ENCODE measurements at regions not wholly inside any gene's neighbourhood (a gene's known extent, or its start where the extent isn't known, plus 50 kb on each side); places are given as distances from the start of the nearest gene placed in this dataset.
"Not testable (repeated sequence)": the region's sequence is repeated elsewhere in the genome, so short reads cannot be mapped to it uniquely, and the experiment has no call there.

- Histone ChIP-seq H3K27ac (no peak overlapping the region), H3K9me3 (ENCODE audit: severe bottlenecking) (peaks cover 6% of the 10 kb centered on the region), H3K36me3 (no peaks in the 10 kb centered on the region), H3K27me3 (ENCODE audit: insufficient read depth, low read depth, severe bottlenecking) (peaks cover 66% of the 10 kb centered on the region), H3K4me3 (ENCODE audit: low read depth, low read length) (no peak overlapping the region)
- no peak for DNase-seq
- TF ChIP-seq CTCF (IDR thresholded peaks at IDR 0.05; ENCODE audit: low read depth, low read length) = no peak
Measured at GRCh38 chr11:56846631-56847576, 98.4 kb upstream of the OR9G4 start.

- Histone ChIP-seq H3K27me3 (ENCODE audit: insufficient read depth, low read depth, severe bottlenecking) (peaks cover 75% of the 10 kb centered on the region), H3K36me3 (no peaks in the 10 kb centered on the region), H3K4me3 (ENCODE audit: low read depth, low read length) (no peak overlapping the region), H3K27ac (no peak overlapping the region), H3K9me3 (ENCODE audit: severe bottlenecking) (peaks cover 6% of the 10 kb centered on the region)
- TF ChIP-seq CTCF (IDR thresholded peaks at IDR 0.05; ENCODE audit: low read depth, low read length) = no peak
- no peak for DNase-seq
Measured at GRCh38 chr11:56845121-56845732, 96.7 kb upstream of the OR9G4 start.

GRCh38 chr11:56843816-56844215, 95.3 kb upstream of the OR9G4 start:
- H3K4me3 ChIP-seq (ENCODE audit: low read depth, low read length) = no peak overlapping the region
- H3K36me3 ChIP-seq = no peaks in the 10 kb centered on the region
- H3K27me3 ChIP-seq (ENCODE audit: insufficient read depth, low read depth, severe bottlenecking) = peaks cover 75% of the 10 kb centered on the region
- no peak for TF ChIP-seq CTCF (IDR thresholded peaks at IDR 0.05; ENCODE audit: low read depth, low read length)
- no peak for DNase-seq
- H3K9me3 ChIP-seq (ENCODE audit: severe bottlenecking) = peaks cover 6% of the 10 kb centered on the region
- H3K27ac ChIP-seq = no peak overlapping the region

GRCh38 chr11:56842814-56843794, 94.6 kb upstream of the OR9G4 start:
- H3K36me3 ChIP-seq = no peaks in the 10 kb centered on the region
- TF ChIP-seq CTCF (IDR thresholded peaks at IDR 0.05; ENCODE audit: low read depth, low read length) = no peak
- no peak for DNase-seq
- no peak overlapping the region for H3K4me3 ChIP-seq (ENCODE audit: low read depth, low read length)
- peaks cover 6% of the 10 kb centered on the region for H3K9me3 ChIP-seq (ENCODE audit: severe bottlenecking)
- H3K27ac ChIP-seq = no peak overlapping the region
- peaks cover 73% of the 10 kb centered on the region for H3K27me3 ChIP-seq (ENCODE audit: insufficient read depth, low read depth, severe bottlenecking)

- Histone ChIP-seq H3K27ac (no peak overlapping the region), H3K36me3 (no peaks in the 10 kb centered on the region), H3K27me3 (ENCODE audit: insufficient read depth, low read depth, severe bottlenecking) (peaks cover 65% of the 10 kb centered on the region), H3K4me3 (ENCODE audit: low read depth, low read length) (no peak overlapping the region), H3K9me3 (ENCODE audit: severe bottlenecking) (peaks cover 6% of the 10 kb centered on the region)
- peak; percentile 65 for TF ChIP-seq CTCF (IDR thresholded peaks at IDR 0.05; ENCODE audit: low read depth, low read length)
- peak; percentile 14 for DNase-seq
Measured at GRCh38 chr11:56841210-56841810, 92.8 kb upstream of the OR9G4 start.

- peaks cover 20% of the 10 kb centered on the region for H3K27me3 ChIP-seq (ENCODE audit: insufficient read depth, low read depth, severe bottlenecking)
- DNase-seq; H3K9me3 ChIP-seq (ENCODE audit: severe bottlenecking); H3K36me3 ChIP-seq; H3K4me3 ChIP-seq (ENCODE audit: low read depth, low read length); H3K27ac ChIP-seq: not testable (repeated sequence)
Measured at GRCh38 chr11:56827357-56827756, 78.9 kb upstream of the OR9G4 start.

Data from WERI-Rb-1 (cell line).